ENCODE measurements at regions not wholly inside any gene's neighbourhood (a gene's known extent, or its start where the extent isn't known, plus 50 kb on each side); places are given as distances from the start of the nearest gene placed in this dataset.

DNA sequence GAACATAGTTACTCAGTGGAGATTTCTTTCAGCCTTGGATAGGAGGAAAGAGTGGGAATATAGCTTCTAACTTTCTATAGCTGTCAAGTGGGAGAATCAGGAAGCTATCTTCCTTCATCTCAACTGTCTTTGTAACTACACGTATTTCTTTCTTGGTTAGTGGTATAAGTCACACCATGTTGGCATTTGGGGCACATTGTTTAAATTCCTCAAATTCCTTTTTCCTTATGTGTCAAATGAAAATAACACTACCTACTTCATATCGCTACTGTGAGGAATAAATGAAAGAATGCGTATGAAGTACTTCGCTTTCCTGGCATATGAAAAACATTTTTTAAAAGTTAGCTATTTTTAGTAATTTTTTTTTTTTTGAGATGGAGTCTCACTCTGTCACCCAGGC lies 1082.5 kb upstream of the WWC1 start:
- TF ChIP-seq POLR2AphosphoS5 (IDR thresholded peaks at IDR 0.05; ENCODE audit: borderline replicate concordance, low read depth, low read length), result no peak
- no peak for TF ChIP-seq EZH2 (IDR thresholded peaks at IDR 0.05)
